Sigmoid colon (tissue), 6 donors: ENCODE measurements at regions not wholly inside any gene's neighbourhood (a gene's known extent, or its start where the extent isn't known, plus 50 kb on each side); places are given as distances from the start of the nearest gene placed in this dataset.

Experiments
- DNase-seq: peaks from one replicate; pipeline ENCODE4 v3.0.0-alpha.2; 2019
- H3K27ac ChIP-seq, 4 donors: fragments of 200-600 bp; sonication (generic); one replicate each; pipeline ENCODE4 v1.5.1; 2016 to 2019; ENCODE audit warnings: mild to moderate bottlenecking in 1 of 4
- H3K27me3 ChIP-seq, 3 donors: fragments of 200-600 bp; sonication (generic); one replicate each; pipeline ENCODE4 v1.5.1; 2019; ENCODE audit warnings: mild to moderate bottlenecking in 1 of 3
- H3K36me3 ChIP-seq, 4 donors: fragments of 200-600 bp; sonication (generic); one replicate each; pipeline ENCODE4 v1.5.1; 2016 to 2019
- H3K4me1 ChIP-seq, 4 donors: fragments of 200-600 bp; sonication (generic); one replicate each; pipeline ENCODE4 v1.5.1; 2017 to 2019
- H3K4me3 ChIP-seq, 4 donors: fragments of 200-600 bp; sonication (generic); one replicate each; pipeline ENCODE4 v1.5.1; 2017 to 2019; ENCODE audit warnings: mild to moderate bottlenecking in 2 of 4, moderate library complexity in 1 of 4
- H3K9me3 ChIP-seq, 4 donors: fragments of 200-600 bp in 3 of 4; sonication (generic) in 3 of 4; one replicate each; pipeline versions ENCODE4 v1.5.1 to v1.6.1; 2013 to 2019
- EP300 ChIP-seq, 4 donors: sonication (generic); formaldehyde crosslinking; IDR thresholded peaks; one replicate each; pipeline ENCODE4 v1.6.1; 2017; ENCODE audit warnings: antibody characterized with exemption in 4 of 4
- POLR2A ChIP-seq, 2 donors: fragments of 450-650 bp; IDR thresholded peaks; one replicate each; pipeline ENCODE4 v1.6.1; 2016; ENCODE audit warnings: antibody characterized with exemption in 2 of 2, mild to moderate bottlenecking in 2 of 2, moderate library complexity in 2 of 2
- POLR2AphosphoS5 ChIP-seq, 4 donors: sonication (generic); formaldehyde crosslinking; IDR thresholded peaks; one replicate each; pipeline ENCODE4 v1.6.1; 2017; ENCODE audit warnings: antibody characterized with exemption in 4 of 4
- WGBS, 2 donors: extraction: QIAGEN DNeasy Blood & Tissue Kit; methylation state at CpG; one replicate each; pipeline ENCODE4 v1.1.7; 2013; 5-methylcytosine and 5-hydroxymethylcytosine counted together
- intact Hi-C: fragments of 100-400 bp; cut with DNase I; formaldehyde crosslinking; loops from one replicate; pipeline ENCODE4 v1.15.1; 2023
- TF ChIP-seq, protein P1 (sequence below), 4 experiments: fragments of 450-650 bp in 3 of 4; fragments of 200-600 bp in 1 of 4; IDR thresholded peaks; one replicate each; pipeline ENCODE4 v1.5.1; 2016 to 2019; ENCODE audit warnings: antibody characterized with exemption in 4 of 4, mild to moderate bottlenecking in 3 of 4, moderate library complexity in 2 of 4
- donor health status: healthy with polysubstance abuse.
- donor health status: healthy.

GRCh38 chr5:56459394-56460194 is 226.5 kb upstream of the ANKRD55 start:
- TF ChIP-seq, protein P1, sequence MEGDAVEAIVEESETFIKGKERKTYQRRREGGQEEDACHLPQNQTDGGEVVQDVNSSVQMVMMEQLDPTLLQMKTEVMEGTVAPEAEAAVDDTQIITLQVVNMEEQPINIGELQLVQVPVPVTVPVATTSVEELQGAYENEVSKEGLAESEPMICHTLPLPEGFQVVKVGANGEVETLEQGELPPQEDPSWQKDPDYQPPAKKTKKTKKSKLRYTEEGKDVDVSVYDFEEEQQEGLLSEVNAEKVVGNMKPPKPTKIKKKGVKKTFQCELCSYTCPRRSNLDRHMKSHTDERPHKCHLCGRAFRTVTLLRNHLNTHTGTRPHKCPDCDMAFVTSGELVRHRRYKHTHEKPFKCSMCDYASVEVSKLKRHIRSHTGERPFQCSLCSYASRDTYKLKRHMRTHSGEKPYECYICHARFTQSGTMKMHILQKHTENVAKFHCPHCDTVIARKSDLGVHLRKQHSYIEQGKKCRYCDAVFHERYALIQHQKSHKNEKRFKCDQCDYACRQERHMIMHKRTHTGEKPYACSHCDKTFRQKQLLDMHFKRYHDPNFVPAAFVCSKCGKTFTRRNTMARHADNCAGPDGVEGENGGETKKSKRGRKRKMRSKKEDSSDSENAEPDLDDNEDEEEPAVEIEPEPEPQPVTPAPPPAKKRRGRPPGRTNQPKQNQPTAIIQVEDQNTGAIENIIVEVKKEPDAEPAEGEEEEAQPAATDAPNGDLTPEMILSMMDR (IDR thresholded peaks at IDR 0.05) = no peak
- TF ChIP-seq POLR2A (IDR thresholded peaks at IDR 0.05) = no peak
- no peak for TF ChIP-seq POLR2AphosphoS5 (IDR thresholded peaks at IDR 0.05)
- no peak for TF ChIP-seq EP300 (IDR thresholded peaks at IDR 0.05)
- intact Hi-C loops = no loop called here
- no peaks in the 10 kb centered on the region for H3K9me3 ChIP-seq
- H3K36me3 ChIP-seq = no peaks in the 10 kb centered on the region
- no peaks in the 10 kb centered on the region for H3K27me3 ChIP-seq
- H3K27ac ChIP-seq = peak overlapping the region in 1 of 4 donors; percentile 69
- H3K4me3 ChIP-seq = no peak overlapping the region
- DNase-seq = no peak
- H3K4me1 ChIP-seq = peaks cover 0 to 37% (median 19%) of the 10 kb centered on the region in 4 donors
- WGBS, 2 donors = 83 to 87% methylated on average over 6 of the region's 6 CpGs

DNA sequence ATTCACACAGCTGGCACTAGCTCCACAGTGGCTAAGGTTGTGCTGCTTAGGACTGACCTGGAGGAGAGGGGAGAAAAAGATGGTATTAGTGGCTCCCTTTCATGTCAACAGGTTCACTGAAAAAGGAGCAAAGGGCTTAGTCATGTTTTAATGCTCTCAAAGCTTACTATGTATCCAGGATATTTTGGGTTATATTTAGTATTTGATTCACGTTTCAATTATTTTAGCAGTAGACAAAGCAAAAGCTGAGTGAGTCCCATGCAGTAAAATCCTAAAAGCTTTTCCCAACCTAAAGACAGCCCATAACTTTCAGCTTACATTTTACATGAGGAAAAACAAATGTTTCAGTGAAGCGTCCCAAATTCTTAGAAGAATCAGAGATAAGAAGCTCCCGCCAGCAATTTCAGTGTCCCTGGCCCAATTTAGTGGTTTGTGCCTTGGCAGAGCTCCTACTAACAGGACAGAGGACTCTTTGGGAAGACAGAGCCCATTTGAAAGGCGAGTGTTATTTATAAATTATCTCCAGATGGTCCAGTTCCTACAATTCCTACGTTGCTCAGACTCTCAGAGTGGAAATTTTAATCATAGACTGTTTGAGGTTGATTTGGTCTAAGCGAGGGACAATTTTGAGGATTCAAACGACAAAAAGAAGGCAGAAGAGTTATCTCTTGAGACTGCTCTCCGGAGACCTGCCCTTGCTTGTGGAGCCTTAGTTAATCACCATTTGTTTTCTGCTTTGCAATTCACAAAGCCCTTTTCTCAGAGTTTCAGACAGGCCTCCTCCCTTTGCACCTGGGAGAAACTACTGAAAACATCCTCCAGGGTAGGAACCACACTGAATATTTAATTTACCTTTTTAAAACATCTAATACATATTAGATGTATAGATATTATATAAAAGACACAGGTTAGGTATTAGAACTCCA is 225.0 kb upstream of the ANKRD55 start:
- Histone ChIP-seq H3K4me3 (no peak overlapping the region), H3K27me3 (no peaks in the 10 kb centered on the region), H3K27ac (peak overlapping the region in 3 of 4 donors; percentile 33 to 69 (median 49)), H3K4me1 (peaks cover 0 to 37% (median 19%) of the 10 kb centered on the region in 4 donors), H3K36me3 (no peaks in the 10 kb centered on the region), H3K9me3 (no peaks in the 10 kb centered on the region)
- no peak for DNase-seq
- intact Hi-C loops = no loop called here
- TF ChIP-seq EP300 (IDR thresholded peaks at IDR 0.05) (no peak), POLR2A (IDR thresholded peaks at IDR 0.05) (no peak), POLR2AphosphoS5 (IDR thresholded peaks at IDR 0.05) (no peak)
- TF ChIP-seq, protein P1 (IDR thresholded peaks at IDR 0.05) = no peak
- 74 to 77% methylated on average over 8 of the region's 8 CpGs for WGBS, 2 donors

GRCh38 chr5:56456002-56456401 is 222.9 kb upstream of the ANKRD55 start:
- 79 to 91% methylated on average over 4 of the region's 4 CpGs for whole genome bisulfite sequencing, 2 donors
- TF ChIP-seq, protein P1 (IDR thresholded peaks at IDR 0.05) = no peak
- TF ChIP-seq EP300 (IDR thresholded peaks at IDR 0.05) = no peak
- TF ChIP-seq POLR2AphosphoS5 (IDR thresholded peaks at IDR 0.05) = no peak
- TF ChIP-seq POLR2A (IDR thresholded peaks at IDR 0.05) = no peak
- Histone ChIP-seq H3K27ac (no peak overlapping the region), H3K4me3 (no peak overlapping the region), H3K9me3 (no peaks in the 10 kb centered on the region), H3K27me3 (no peaks in the 10 kb centered on the region), H3K4me1 (peaks cover 0 to 36% (median 18%) of the 10 kb centered on the region in 4 donors), H3K36me3 (no peaks in the 10 kb centered on the region)
- intact Hi-C loops = no loop called here
- no peak for DNase-seq

GRCh38 chr5:56455417-56455816 is 222.3 kb upstream of the ANKRD55 start:
- Histone ChIP-seq H3K36me3 (no peaks in the 10 kb centered on the region), H3K27me3 (no peaks in the 10 kb centered on the region), H3K9me3 (no peaks in the 10 kb centered on the region), H3K27ac (no peak overlapping the region), H3K4me3 (no peak overlapping the region), H3K4me1 (peaks cover 0 to 30% (median 13%) of the 10 kb centered on the region in 4 donors)
- 87 to 95% methylated on average over 4 of the region's 4 CpGs for WGBS, 2 donors
- no peak for TF ChIP-seq POLR2A (IDR thresholded peaks at IDR 0.05)
- TF ChIP-seq, protein P1 (IDR thresholded peaks at IDR 0.05) = no peak
- no peak for TF ChIP-seq EP300 (IDR thresholded peaks at IDR 0.05)
- TF ChIP-seq POLR2AphosphoS5 (IDR thresholded peaks at IDR 0.05) = no peak
- no peak for DNase-seq
- intact Hi-C loops = no loop called here
